Neural cell (in vitro differentiated cells): ENCODE measurements at regions not wholly inside any gene's neighbourhood (a gene's known extent, or its start where the extent isn't known, plus 50 kb on each side); places are given as distances from the start of the nearest gene placed in this dataset.

Experiments used
- CTCF ChIP-seq: fragments of 450-650 bp; IDR thresholded peaks from 2 replicates; pipeline ENCODE4 v1.5.1; 2014; ENCODE audit warnings: antibody characterized with exemption, mild to moderate bottlenecking, moderate library complexity; ENCODE audit not compliant: poor library complexity, severe bottlenecking
- EP300 ChIP-seq: fragments of 450-650 bp; conservative IDR thresholded peaks from 2 replicates; pipeline ENCODE4 v1.6.1; 2014; ENCODE audit warnings: antibody characterized with exemption, mild to moderate bottlenecking, moderate library complexity; ENCODE audit not compliant: poor library complexity, severe bottlenecking
- EZH2 ChIP-seq: fragments of 200-600, 300-800 bp; shearing (Covaris generic), sonication (generic); IDR thresholded peaks from 2 replicates; pipeline ENCODE4 v1.6.1; 2014; ENCODE audit warnings: antibody characterized with exemption, low read length, borderline replicate concordance, mild to moderate bottlenecking; ENCODE audit not compliant: insufficient read depth, poor library complexity, severe bottlenecking
- MXI1 ChIP-seq: fragments of 450-650 bp; conservative IDR thresholded peaks from 2 replicates; pipeline ENCODE4 v1.6.1; 2014; ENCODE audit warnings: antibody characterized with exemption, mild to moderate bottlenecking; ENCODE audit not compliant: poor library complexity, severe bottlenecking
- POLR2AphosphoS5 ChIP-seq: IDR thresholded peaks from 2 replicates; pipeline ENCODE4 v1.6.1; 2012
- RAD21 ChIP-seq: fragments of 450-650 bp; conservative IDR thresholded peaks from 2 replicates; pipeline ENCODE4 v1.6.1; 2014; ENCODE audit warnings: antibody characterized with exemption, mild to moderate bottlenecking, moderate library complexity
- REST ChIP-seq: IDR thresholded peaks from 2 replicates; pipeline ENCODE4 v1.6.1; 2012; ENCODE audit warnings: borderline replicate concordance
- SMC3 ChIP-seq: fragments of 450-650 bp; conservative IDR thresholded peaks from 2 replicates; pipeline ENCODE4 v1.6.1; 2014; ENCODE audit warnings: antibody characterized with exemption, mild to moderate bottlenecking, moderate library complexity; ENCODE audit not compliant: poor library complexity
- TAF1 ChIP-seq: IDR thresholded peaks from 2 replicates; pipeline ENCODE4 v1.6.1; 2012; ENCODE audit warnings: low read depth

- TF ChIP-seq CTCF (no peak), EP300 (no peak), EZH2 (no peak), POLR2AphosphoS5 (no peak), REST (no peak), MXI1 (no peak), SMC3 (no peak), TAF1 (no peak), RAD21 (no peak)
Observed at GRCh38 chr9:88313364-88314220, 74.7 kb upstream of the SPIN1 start.
